ENCODE measurements at regions not wholly inside any gene's neighbourhood (a gene's known extent, or its start where the extent isn't known, plus 50 kb on each side); places are given as distances from the start of the nearest gene placed in this dataset.

DNA sequence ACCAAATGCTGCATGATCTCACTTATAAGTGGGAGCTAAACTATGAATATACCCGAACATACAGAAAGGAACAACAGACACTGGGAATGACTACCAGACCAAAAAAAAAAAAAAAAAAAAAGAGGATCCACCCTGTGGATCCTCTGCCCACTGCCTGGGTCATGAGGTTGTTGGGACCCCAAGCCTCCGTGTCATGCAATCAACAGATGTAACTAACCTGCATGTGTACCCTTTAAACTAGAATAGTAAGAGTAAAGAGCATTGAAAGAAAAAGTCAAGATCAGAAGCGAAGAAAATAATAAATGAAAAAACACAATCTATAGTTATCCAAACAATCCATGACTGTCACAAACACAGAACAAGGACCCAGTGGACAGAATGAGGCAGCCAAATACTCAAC is 109.5 kb upstream of the TOP3B start:
- Histone ChIP-seq H3K36me3 (ENCODE audit: insufficient read depth) (no peaks in the 10 kb centered on the region), H3K4me3 (IDR thresholded peaks at IDR 0.05; ENCODE audit: insufficient read depth, low read depth, low read length) (no peak overlapping the region), H3K4me2 (no peak overlapping the region), H3K79me2 (ENCODE audit: insufficient read depth, low read depth) (no peaks in the 10 kb centered on the region), H3K27me3 (ENCODE audit: insufficient read depth, low read depth) (no peaks in the 10 kb centered on the region), H3K9ac (no peak overlapping the region), H2AFZ (ENCODE audit: low read depth) (no peak overlapping the region), H3K4me1 (ENCODE audit: low read depth, poor library complexity, severe bottlenecking) (no peaks in the 10 kb centered on the region), H3K27ac (no peak overlapping the region), H4K20me1 (ENCODE audit: insufficient read depth) (no peaks in the 10 kb centered on the region)
- TF ChIP-seq, protein P1, sequence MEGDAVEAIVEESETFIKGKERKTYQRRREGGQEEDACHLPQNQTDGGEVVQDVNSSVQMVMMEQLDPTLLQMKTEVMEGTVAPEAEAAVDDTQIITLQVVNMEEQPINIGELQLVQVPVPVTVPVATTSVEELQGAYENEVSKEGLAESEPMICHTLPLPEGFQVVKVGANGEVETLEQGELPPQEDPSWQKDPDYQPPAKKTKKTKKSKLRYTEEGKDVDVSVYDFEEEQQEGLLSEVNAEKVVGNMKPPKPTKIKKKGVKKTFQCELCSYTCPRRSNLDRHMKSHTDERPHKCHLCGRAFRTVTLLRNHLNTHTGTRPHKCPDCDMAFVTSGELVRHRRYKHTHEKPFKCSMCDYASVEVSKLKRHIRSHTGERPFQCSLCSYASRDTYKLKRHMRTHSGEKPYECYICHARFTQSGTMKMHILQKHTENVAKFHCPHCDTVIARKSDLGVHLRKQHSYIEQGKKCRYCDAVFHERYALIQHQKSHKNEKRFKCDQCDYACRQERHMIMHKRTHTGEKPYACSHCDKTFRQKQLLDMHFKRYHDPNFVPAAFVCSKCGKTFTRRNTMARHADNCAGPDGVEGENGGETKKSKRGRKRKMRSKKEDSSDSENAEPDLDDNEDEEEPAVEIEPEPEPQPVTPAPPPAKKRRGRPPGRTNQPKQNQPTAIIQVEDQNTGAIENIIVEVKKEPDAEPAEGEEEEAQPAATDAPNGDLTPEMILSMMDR (conservative IDR thresholded peaks at IDR 0.05; ENCODE audit: low read depth, low read length): no peak

DNA sequence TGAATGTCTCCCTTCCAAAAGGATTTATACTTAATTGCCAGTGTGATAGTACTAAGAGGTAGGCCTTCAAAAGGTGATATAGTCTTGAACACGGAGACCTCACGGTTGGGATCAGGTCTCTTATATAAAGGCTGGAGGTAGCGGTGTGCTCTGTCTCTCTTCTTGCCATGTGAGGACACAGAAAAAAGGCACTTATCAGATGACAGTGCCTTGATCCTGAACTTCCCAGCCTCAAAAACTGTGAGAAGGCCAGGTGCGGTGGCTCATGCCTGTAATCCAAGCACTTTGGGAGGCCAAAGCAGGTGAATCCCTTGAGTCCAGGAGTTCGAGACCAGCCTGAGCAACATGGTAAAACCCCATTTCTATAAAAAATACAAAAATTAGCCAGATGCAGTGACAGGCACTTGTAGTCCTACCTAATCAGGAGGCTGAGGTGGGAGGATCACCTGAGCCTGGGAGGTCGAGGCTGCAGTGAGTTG is 108.9 kb upstream of the TOP3B start:
- H3K36me3 ChIP-seq (ENCODE audit: insufficient read depth): no peaks in the 10 kb centered on the region
- no peak overlapping the region for H2AFZ ChIP-seq (ENCODE audit: low read depth)
- no peak overlapping the region for H3K9ac ChIP-seq
- H3K79me2 ChIP-seq (ENCODE audit: insufficient read depth, low read depth): no peaks in the 10 kb centered on the region
- no peaks in the 10 kb centered on the region for H3K27me3 ChIP-seq (ENCODE audit: insufficient read depth, low read depth)
- no peak overlapping the region for H3K4me3 ChIP-seq (IDR thresholded peaks at IDR 0.05; ENCODE audit: insufficient read depth, low read depth, low read length)
- TF ChIP-seq, protein P1 (conservative IDR thresholded peaks at IDR 0.05; ENCODE audit: low read depth, low read length): no peak
- no peak overlapping the region for H3K4me2 ChIP-seq
- H4K20me1 ChIP-seq (ENCODE audit: insufficient read depth): no peaks in the 10 kb centered on the region
- H3K27ac ChIP-seq: no peak overlapping the region
- H3K4me1 ChIP-seq (ENCODE audit: low read depth, poor library complexity, severe bottlenecking): no peaks in the 10 kb centered on the region

DNA sequence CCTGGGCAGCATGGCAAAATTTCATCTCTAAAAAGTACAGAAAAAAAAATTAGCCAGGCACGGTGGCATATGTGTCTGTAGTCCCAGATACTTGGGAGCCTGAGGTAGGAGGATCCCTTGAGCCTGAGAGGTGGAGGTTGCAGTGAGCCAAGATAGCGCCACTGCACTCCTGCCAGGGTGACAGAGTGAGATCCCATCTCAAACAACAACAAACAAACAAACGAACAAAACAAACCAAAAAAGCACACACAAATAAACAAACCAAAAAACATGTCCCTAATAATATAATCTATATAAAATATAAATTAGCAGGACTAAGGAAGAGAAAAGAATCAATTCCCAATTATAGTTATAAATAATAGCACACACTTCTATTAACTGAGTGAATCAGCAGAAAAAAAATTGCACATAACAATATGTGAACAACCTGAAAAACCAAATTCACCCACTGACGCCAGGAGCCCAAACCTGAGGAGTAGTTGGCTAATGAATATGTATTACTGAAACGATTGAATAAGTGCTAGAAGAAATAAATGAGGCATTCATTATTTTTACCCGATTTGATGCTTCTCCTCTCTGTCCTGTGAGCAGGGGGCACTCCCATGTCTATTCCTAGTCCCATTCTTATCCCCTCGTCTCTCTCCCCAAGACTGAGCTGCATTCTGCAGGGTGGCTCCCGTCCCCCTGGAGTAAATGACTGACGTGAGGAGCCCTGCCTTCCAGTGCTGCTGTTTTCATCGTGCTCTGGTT is 108.2 kb upstream of the TOP3B start:
- Histone ChIP-seq H3K27ac (no peak overlapping the region), H3K27me3 (ENCODE audit: insufficient read depth, low read depth) (no peaks in the 10 kb centered on the region)

DNA sequence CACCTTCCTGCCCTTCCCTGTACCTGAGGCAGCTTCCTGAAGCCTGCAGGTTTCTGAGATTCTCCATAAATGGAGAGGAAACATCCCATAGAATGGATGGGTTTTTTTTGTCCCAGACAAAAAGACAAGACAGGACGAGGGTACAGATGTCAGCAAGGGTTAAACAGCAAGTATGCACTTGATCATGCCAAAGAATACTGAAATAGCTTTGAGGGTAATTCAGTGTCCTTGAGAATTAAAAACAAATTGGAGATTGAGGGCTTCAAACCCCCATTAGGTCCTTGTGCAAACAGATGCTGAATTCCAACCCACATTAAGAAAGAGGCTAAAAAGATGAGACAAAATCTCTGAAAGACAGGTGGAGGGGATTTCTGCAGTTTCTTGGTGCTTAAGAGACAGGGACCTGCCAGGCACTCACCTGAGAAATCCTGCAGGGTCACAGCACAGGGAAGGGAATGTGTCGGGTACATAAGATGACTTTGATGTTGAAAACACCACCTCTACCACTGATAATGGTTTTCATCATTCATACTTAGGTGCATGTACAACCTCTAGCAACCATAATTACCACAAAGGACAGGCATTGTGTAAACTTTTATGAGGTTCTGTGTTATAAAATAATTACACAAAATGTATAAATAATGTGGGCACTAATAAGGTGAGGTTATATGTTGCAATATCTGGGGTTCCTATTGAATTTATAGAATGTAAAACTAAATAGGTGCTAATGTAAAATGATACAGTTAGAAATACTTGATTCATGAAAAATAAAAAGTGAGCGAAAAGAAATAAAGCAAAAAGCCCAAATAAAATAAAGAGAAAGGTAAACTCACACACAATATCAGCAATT is 107.1 kb upstream of the TOP3B start:
- Histone ChIP-seq H3K27me3 (ENCODE audit: insufficient read depth, low read depth) (no peaks in the 10 kb centered on the region), H3K9ac (no peak overlapping the region), H3K36me3 (ENCODE audit: insufficient read depth) (no peaks in the 10 kb centered on the region), H3K4me2 (no peak overlapping the region), H4K20me1 (ENCODE audit: insufficient read depth) (no peaks in the 10 kb centered on the region), H3K4me1 (ENCODE audit: low read depth, poor library complexity, severe bottlenecking) (no peaks in the 10 kb centered on the region), H2AFZ (ENCODE audit: low read depth) (no peak overlapping the region), H3K27ac (no peak overlapping the region), H3K79me2 (ENCODE audit: insufficient read depth, low read depth) (no peaks in the 10 kb centered on the region), H3K4me3 (IDR thresholded peaks at IDR 0.05; ENCODE audit: insufficient read depth, low read depth, low read length) (no peak overlapping the region)
- TF ChIP-seq, protein P1 (conservative IDR thresholded peaks at IDR 0.05; ENCODE audit: low read depth, low read length): no peak

More for the DNA sequence above, 108.2 kb upstream of the TOP3B start:
- TF ChIP-seq, protein P1 (conservative IDR thresholded peaks at IDR 0.05; ENCODE audit: low read depth, low read length): no peak
- Histone ChIP-seq H3K4me2 (no peak overlapping the region), H3K9ac (no peak overlapping the region), H2AFZ (ENCODE audit: low read depth) (no peak overlapping the region), H3K4me3 (IDR thresholded peaks at IDR 0.05; ENCODE audit: insufficient read depth, low read depth, low read length) (no peak overlapping the region), H3K36me3 (ENCODE audit: insufficient read depth) (no peaks in the 10 kb centered on the region), H3K4me1 (ENCODE audit: low read depth, poor library complexity, severe bottlenecking) (no peaks in the 10 kb centered on the region), H4K20me1 (ENCODE audit: insufficient read depth) (no peaks in the 10 kb centered on the region), H3K79me2 (ENCODE audit: insufficient read depth, low read depth) (no peaks in the 10 kb centered on the region)
